Prostate gland (tissue), 2 donors: ENCODE measurements at regions not wholly inside any gene's neighbourhood (a gene's known extent, or its start where the extent isn't known, plus 50 kb on each side); places are given as distances from the start of the nearest gene placed in this dataset.

Source experiments
- DNase-seq: peaks from one replicate; pipeline ENCODE4 v3.0.0-alpha.2; 2019; ENCODE audit warnings: low spot score
- H3K27ac ChIP-seq, 2 donors: fragments of 200-600 bp; sonication (generic); 2 replicates each; pipeline ENCODE4 v1.5.1; 2017 to 2019
- H3K27me3 ChIP-seq: fragments of 200-600 bp; sonication (generic); replicated peaks from 2 replicates; pipeline ENCODE4 v1.5.1; 2019; ENCODE audit not compliant: insufficient read depth
- H3K36me3 ChIP-seq, 2 donors: fragments of 200-600 bp; sonication (generic); 1 replicate in 1 of 2; 2 replicates in 1 of 2; pipeline versions ENCODE4 v1.5.1 to v1.8.1; 2017 to 2019
- H3K4me1 ChIP-seq: fragments of 200-600 bp; sonication (generic); replicated peaks from 2 replicates; pipeline ENCODE4 v1.5.1; 2019
- H3K4me3 ChIP-seq, 2 donors: fragments of 200-600 bp; sonication (generic); 2 replicates each; pipeline ENCODE4 v1.5.1; 2017 to 2019
- H3K9me3 ChIP-seq: fragments of 200-600 bp; sonication (generic); 2 replicates; pipeline ENCODE4 v1.5.1; 2017
- CTCF ChIP-seq, 4 experiments: fragments of 200-600 bp in 2 of 4; fragments of 450-650 bp in 2 of 4; sonication (generic) in 2 of 4; IDR thresholded peaks; 1 replicate in 3 of 4; 2 replicates in 1 of 4; pipeline ENCODE4 v1.5.1; 2016 to 2019; ENCODE audit warnings: antibody characterized with exemption in 4 of 4, mild to moderate bottlenecking in 2 of 4, moderate library complexity in 2 of 4
- POLR2A ChIP-seq: fragments of 450-650 bp; IDR thresholded peaks from one replicate; pipeline ENCODE4 v1.6.1; 2016; ENCODE audit warnings: antibody characterized with exemption, mild to moderate bottlenecking
- POLR2AphosphoS5 ChIP-seq: sonication (generic); formaldehyde crosslinking; IDR thresholded peaks from one replicate; pipeline ENCODE4 v1.6.1; 2017; ENCODE audit warnings: antibody characterized with exemption
- WGBS: methylation state at CpG from one replicate; pipeline ENCODE4 v1.1.5; 2018; 5-methylcytosine and 5-hydroxymethylcytosine counted together
- intact Hi-C: fragments of 100-400 bp; cut with DNase I; formaldehyde crosslinking; loops from one replicate; pipeline ENCODE4 v1.14.2; 2022

- intact Hi-C loops, result no loop called here
- no peaks in the 10 kb centered on the region for H3K27me3 ChIP-seq
- no peak for TF ChIP-seq POLR2AphosphoS5
- TF ChIP-seq CTCF (IDR thresholded peaks at IDR 0.05), result no peak
- TF ChIP-seq POLR2A, result no peak
- no peaks in the 10 kb centered on the region for H3K9me3 ChIP-seq
- no peaks in the 10 kb centered on the region for H3K4me1 ChIP-seq
- no peaks in the 10 kb centered on the region for H3K36me3 ChIP-seq
- H3K4me3 ChIP-seq, result no peak overlapping the region
- DNase-seq, result no peak
- H3K27ac ChIP-seq, result no peak overlapping the region
- 39% methylated on average over 5 of the region's 5 CpGs for WGBS
Observed at GRCh38 chr1:117678246-117678977, 72.6 kb downstream of the TENT5C start.

- no peak for TF ChIP-seq POLR2A
- TF ChIP-seq POLR2AphosphoS5, result no peak
- TF ChIP-seq CTCF (IDR thresholded peaks at IDR 0.05), result no peak
- 57% methylated on average over 3 of the region's 3 CpGs for WGBS
- Histone ChIP-seq H3K4me1 (no peaks in the 10 kb centered on the region), H3K4me3 (no peak overlapping the region), H3K27me3 (no peaks in the 10 kb centered on the region), H3K27ac (no peak overlapping the region), H3K36me3 (no peaks in the 10 kb centered on the region), H3K9me3 (no peaks in the 10 kb centered on the region)
- DNase-seq, result no peak
- intact Hi-C loops, result no loop called here
Observed at GRCh38 chr1:117679299-117679698, 73.5 kb downstream of the TENT5C start.

GRCh38 chr1:117679868-117680267 is 74.0 kb downstream of the TENT5C start:
- intact Hi-C loops, result no loop called here
- no peak for DNase-seq
- Histone ChIP-seq H3K4me1 (no peaks in the 10 kb centered on the region), H3K27me3 (no peaks in the 10 kb centered on the region), H3K9me3 (no peaks in the 10 kb centered on the region), H3K27ac (no peak overlapping the region), H3K4me3 (no peak overlapping the region), H3K36me3 (no peaks in the 10 kb centered on the region)
- WGBS, result 77% methylated on average over 4 of the region's 4 CpGs
- TF ChIP-seq CTCF (IDR thresholded peaks at IDR 0.05), result no peak

- WGBS, result 88% methylated on average over 9 of the region's 9 CpGs
- DNase-seq, result no peak
- no peak overlapping the region for H3K4me3 ChIP-seq
- no peaks in the 10 kb centered on the region for H3K9me3 ChIP-seq
- intact Hi-C loops, result no loop called here
- TF ChIP-seq POLR2AphosphoS5 (no peak), CTCF (IDR thresholded peaks at IDR 0.05) (no peak)
- no peaks in the 10 kb centered on the region for H3K4me1 ChIP-seq
- no peaks in the 10 kb centered on the region for H3K36me3 ChIP-seq
- H3K27me3 ChIP-seq, result no peaks in the 10 kb centered on the region
- H3K27ac ChIP-seq, result no peak overlapping the region
Observed at GRCh38 chr1:117680316-117681002, 74.6 kb downstream of the TENT5C start.
